K562 (cell line): ENCODE measurements at regions not wholly inside any gene's neighbourhood (a gene's known extent, or its start where the extent isn't known, plus 50 kb on each side); places are given as distances from the start of the nearest gene placed in this dataset.

Experiments used
- HCFC1 ChIP-seq: IDR thresholded peaks from 2 replicates; pipeline ENCODE4 v1.6.1; 2012; ENCODE audit warnings: low read depth, low read length, improper control_type of control experiment
- MYNN ChIP-seq, 2 experiments: sonication (generic); formaldehyde crosslinking in 1 of 2; IDR thresholded peaks; 2 replicates each; pipeline versions ENCODE4 v1.5.0 to v1.6.1; 2016 to 2020; ENCODE audit warnings: antibody characterized with exemption in 1 of 2, missing genetic modification reagents in 1 of 2
- POLR2AphosphoS5 ChIP-seq: IDR thresholded peaks from 2 replicates; pipeline ENCODE4 v1.6.1; 2011; ENCODE audit warnings: mild to moderate bottlenecking, low read depth, low read length, moderate library complexity; ENCODE audit not compliant: control insufficient read depth, insufficient read depth
- RUNX1 ChIP-seq: sonication (generic); IDR thresholded peaks from 2 replicates; pipeline ENCODE4 v1.6.1; 2016; ENCODE audit warnings: antibody characterized with exemption, low read depth
- TAF15 ChIP-seq: fragments of 200-400 bp; formaldehyde crosslinking; IDR thresholded peaks from 2 replicates; pipeline ENCODE4 v1.6.1; 2017; ENCODE audit warnings: mild to moderate bottlenecking, low read depth, low read length, moderate library complexity
- ZNF282 ChIP-seq: sonication (generic); formaldehyde crosslinking; IDR thresholded peaks from 2 replicates; pipeline ENCODE4 v1.8.1; 2023; ENCODE audit warnings: missing genetic modification reagents
- ZNF507 ChIP-seq: conservative IDR thresholded peaks from 2 replicates; pipeline ENCODE4 v1.6.1; 2017; ENCODE audit warnings: missing genetic modification characterization, missing compliant biosample characterization
- ZNF717 ChIP-seq: fragments of 250-450 bp; sonication (Bioruptor Pico); IDR thresholded peaks from 2 replicates; pipeline ENCODE4 v1.5.0; 2021
- TF ChIP-seq, protein P1 (sequence below): sonication (generic); formaldehyde crosslinking; IDR thresholded peaks from 2 replicates; pipeline ENCODE4 v1.8.0; 2022; ENCODE audit warnings: missing genetic modification reagents, mild to moderate bottlenecking, borderline replicate concordance
- TF ChIP-seq, protein P2 (sequence below), 2 experiments: fragments of 450-650 bp; conservative IDR thresholded peaks; 2 replicates each; pipeline ENCODE4 v1.6.1; 2017; ENCODE audit warnings: mild to moderate bottlenecking in 2 of 2, moderate library complexity in 2 of 2

DNA sequence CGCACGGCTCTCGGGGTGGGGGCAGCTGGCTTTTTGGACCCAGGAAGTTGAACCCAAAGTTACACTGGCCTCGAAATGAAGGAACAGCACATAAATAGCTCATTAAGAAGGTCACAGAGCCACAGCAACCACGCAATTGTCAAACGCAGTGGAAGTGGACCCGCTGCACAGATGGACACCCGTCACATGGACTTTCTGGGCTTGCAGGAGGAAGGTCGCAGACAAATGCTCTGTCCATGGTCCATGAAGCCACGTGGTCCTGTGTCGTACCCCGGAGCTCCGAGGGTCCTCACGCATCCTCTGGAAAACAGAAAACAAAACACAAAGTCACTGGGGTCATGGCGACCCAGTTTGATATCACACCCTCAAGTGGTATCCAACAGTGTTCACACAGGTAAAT, 308.1 kb upstream of the SALL3 start (continued):
- TF ChIP-seq, protein P1, sequence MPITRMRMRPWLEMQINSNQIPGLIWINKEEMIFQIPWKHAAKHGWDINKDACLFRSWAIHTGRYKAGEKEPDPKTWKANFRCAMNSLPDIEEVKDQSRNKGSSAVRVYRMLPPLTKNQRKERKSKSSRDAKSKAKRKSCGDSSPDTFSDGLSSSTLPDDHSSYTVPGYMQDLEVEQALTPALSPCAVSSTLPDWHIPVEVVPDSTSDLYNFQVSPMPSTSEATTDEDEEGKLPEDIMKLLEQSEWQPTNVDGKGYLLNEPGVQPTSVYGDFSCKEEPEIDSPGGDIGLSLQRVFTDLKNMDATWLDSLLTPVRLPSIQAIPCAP (CRISPR knock-in tag) = no peak
- TF ChIP-seq ZNF717 (CRISPR knock-in tag) (no peak), MYNN (IDR thresholded peaks at IDR 0.05) (no peak), MYNN (CRISPR knock-in tag; IDR thresholded peaks at IDR 0.05) (no peak), ZNF282 (no peak), TAF15 (no peak), ZNF507 (tag) (no peak), HCFC1 (no peak), POLR2AphosphoS5 (no peak), RUNX1 (no peak)
- TF ChIP-seq, protein P2, sequence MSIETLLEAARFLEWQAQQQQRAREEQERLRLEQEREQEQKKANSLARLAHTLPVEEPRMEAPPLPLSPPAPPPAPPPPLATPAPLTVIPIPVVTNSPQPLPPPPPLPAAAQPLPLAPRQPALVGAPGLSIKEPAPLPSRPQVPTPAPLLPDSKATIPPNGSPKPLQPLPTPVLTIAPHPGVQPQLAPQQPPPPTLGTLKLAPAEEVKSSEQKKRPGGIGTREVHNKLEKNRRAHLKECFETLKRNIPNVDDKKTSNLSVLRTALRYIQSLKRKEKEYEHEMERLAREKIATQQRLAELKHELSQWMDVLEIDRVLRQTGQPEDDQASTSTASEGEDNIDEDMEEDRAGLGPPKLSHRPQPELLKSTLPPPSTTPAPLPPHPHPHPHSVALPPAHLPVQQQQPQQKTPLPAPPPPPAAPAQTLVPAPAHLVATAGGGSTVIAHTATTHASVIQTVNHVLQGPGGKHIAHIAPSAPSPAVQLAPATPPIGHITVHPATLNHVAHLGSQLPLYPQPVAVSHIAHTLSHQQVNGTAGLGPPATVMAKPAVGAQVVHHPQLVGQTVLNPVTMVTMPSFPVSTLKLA (conservative IDR thresholded peaks at IDR 0.05) = no peak
